22Rv1 (cell line): ENCODE measurements at regions not wholly inside any gene's neighbourhood (a gene's known extent, or its start where the extent isn't known, plus 50 kb on each side); places are given as distances from the start of the nearest gene placed in this dataset.

ENCODE experiments used
- H3K27ac ChIP-seq: fragments of 450-650 bp; 2 replicates; pipeline ENCODE4 v1.5.1; 2017
- CTCF ChIP-seq: fragments of 450-650 bp; IDR thresholded peaks from 2 replicates; pipeline ENCODE4 v1.5.1; 2017; ENCODE audit warnings: mild to moderate bottlenecking
- ZFX ChIP-seq: fragments of 450-650 bp; IDR thresholded peaks from 2 replicates; pipeline ENCODE4 v1.6.1; 2017; ENCODE audit warnings: antibody characterized with exemption, borderline replicate concordance

- no peak overlapping the region for H3K27ac ChIP-seq
- no peak for TF ChIP-seq CTCF
- TF ChIP-seq ZFX = no peak
Measured at GRCh38 chr13:67827992-67828391, 597.9 kb upstream of the PCDH9 start.

- H3K27ac ChIP-seq = no peak overlapping the region
- no peak for TF ChIP-seq ZFX
- TF ChIP-seq CTCF = no peak
Measured at GRCh38 chr13:67821606-67822005, 591.5 kb upstream of the PCDH9 start.

GRCh38 chr13:67806796-67807195, 576.7 kb upstream of the PCDH9 start:
- TF ChIP-seq ZFX = no peak
- H3K27ac ChIP-seq = no peak overlapping the region

- TF ChIP-seq CTCF = no peak
- no peak for TF ChIP-seq ZFX
- H3K27ac ChIP-seq = no peak overlapping the region
Measured at GRCh38 chr13:67803118-67803517, 573.0 kb upstream of the PCDH9 start.

- H3K27ac ChIP-seq = no peak overlapping the region
- TF ChIP-seq CTCF (no peak), ZFX (no peak)
Measured at GRCh38 chr13:67792151-67792676, 562.1 kb upstream of the PCDH9 start.

- H3K27ac ChIP-seq = no peak overlapping the region
- TF ChIP-seq CTCF = no peak
- TF ChIP-seq ZFX = no peak
Measured at GRCh38 chr13:67791047-67791446, 560.9 kb upstream of the PCDH9 start.

GRCh38 chr13:67776151-67776550, 546.0 kb upstream of the PCDH9 start:
- TF ChIP-seq ZFX (no peak), CTCF (no peak)
- H3K27ac ChIP-seq = no peak overlapping the region

- TF ChIP-seq CTCF (no peak), ZFX (no peak)
- no peak overlapping the region for H3K27ac ChIP-seq
Measured at GRCh38 chr13:67775359-67775758, 545.2 kb upstream of the PCDH9 start.
